ENCODE measurements at regions not wholly inside any gene's neighbourhood (a gene's known extent, or its start where the extent isn't known, plus 50 kb on each side); places are given as distances from the start of the nearest gene placed in this dataset.

GRCh38 chr4:26217481-26217880 is 103.3 kb upstream of the RBPJ start:
- Histone ChIP-seq H3K27ac (no peak overlapping the region), H3K9me3 (no peaks in the 10 kb centered on the region), H3K36me3 (no peaks in the 10 kb centered on the region), H3K4me1 (no peaks in the 10 kb centered on the region), H3K27me3 (no peaks in the 10 kb centered on the region), H3K4me3 (no peak overlapping the region)
- no peak for DNase-seq (ENCODE audit: low spot score)
- TF ChIP-seq, protein P1, sequence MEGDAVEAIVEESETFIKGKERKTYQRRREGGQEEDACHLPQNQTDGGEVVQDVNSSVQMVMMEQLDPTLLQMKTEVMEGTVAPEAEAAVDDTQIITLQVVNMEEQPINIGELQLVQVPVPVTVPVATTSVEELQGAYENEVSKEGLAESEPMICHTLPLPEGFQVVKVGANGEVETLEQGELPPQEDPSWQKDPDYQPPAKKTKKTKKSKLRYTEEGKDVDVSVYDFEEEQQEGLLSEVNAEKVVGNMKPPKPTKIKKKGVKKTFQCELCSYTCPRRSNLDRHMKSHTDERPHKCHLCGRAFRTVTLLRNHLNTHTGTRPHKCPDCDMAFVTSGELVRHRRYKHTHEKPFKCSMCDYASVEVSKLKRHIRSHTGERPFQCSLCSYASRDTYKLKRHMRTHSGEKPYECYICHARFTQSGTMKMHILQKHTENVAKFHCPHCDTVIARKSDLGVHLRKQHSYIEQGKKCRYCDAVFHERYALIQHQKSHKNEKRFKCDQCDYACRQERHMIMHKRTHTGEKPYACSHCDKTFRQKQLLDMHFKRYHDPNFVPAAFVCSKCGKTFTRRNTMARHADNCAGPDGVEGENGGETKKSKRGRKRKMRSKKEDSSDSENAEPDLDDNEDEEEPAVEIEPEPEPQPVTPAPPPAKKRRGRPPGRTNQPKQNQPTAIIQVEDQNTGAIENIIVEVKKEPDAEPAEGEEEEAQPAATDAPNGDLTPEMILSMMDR (IDR thresholded peaks at IDR 0.05) = no peak

DNA sequence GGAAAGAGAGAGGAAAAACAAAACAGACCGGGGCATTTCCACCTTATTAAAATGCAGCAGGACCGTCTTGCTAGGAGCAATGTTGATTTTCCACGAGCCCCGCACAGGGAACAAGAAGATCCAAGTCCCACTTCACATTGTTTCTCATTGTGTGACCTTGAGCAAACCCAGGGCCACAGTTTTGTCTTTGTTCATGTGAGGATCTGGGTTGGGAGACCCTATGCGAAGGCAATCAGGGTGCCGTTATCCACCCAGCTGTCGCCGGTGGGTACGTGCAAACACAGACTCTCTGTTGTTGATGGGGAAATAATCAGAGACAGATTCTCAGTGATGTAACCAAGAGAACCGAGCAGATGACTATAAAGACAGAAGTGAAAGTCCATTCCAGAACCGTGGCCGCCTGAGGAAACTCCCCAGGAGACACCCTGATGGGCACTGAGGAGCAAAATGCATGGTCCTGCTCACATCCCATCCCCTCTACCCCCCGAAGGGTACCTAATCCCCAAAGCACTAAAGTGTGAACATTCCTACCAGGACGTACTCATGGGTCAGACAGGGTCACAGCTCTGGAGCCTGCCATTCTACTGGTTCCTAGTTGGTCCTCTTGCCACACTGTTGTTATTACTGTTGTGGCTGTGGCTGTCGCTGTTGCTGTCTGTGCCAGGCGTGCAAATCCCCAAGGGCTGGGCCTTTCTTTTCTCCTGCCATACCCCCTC is 102.7 kb upstream of the RBPJ start:
- Histone ChIP-seq H3K4me3 (no peak overlapping the region), H3K27me3 (no peaks in the 10 kb centered on the region), H3K4me1 (no peaks in the 10 kb centered on the region), H3K27ac (no peak overlapping the region), H3K36me3 (no peaks in the 10 kb centered on the region), H3K9me3 (no peaks in the 10 kb centered on the region)
- TF ChIP-seq, protein P1 (IDR thresholded peaks at IDR 0.05) = no peak
- peak; percentile 62 for DNase-seq (ENCODE audit: low spot score)

GRCh38 chr4:26218677-26219605 is 101.9 kb upstream of the RBPJ start:
- no peak for DNase-seq (ENCODE audit: low spot score)
- H3K27me3 ChIP-seq = no peaks in the 10 kb centered on the region
- no peaks in the 10 kb centered on the region for H3K4me1 ChIP-seq
- H3K9me3 ChIP-seq = no peaks in the 10 kb centered on the region
- no peak overlapping the region for H3K27ac ChIP-seq
- TF ChIP-seq, protein P1 (IDR thresholded peaks at IDR 0.05) = no peak
- no peak overlapping the region for H3K4me3 ChIP-seq
- H3K36me3 ChIP-seq = no peaks in the 10 kb centered on the region

GRCh38 chr4:26220696-26221095 is 100.1 kb upstream of the RBPJ start:
- no peaks in the 10 kb centered on the region for H3K4me1 ChIP-seq
- H3K27me3 ChIP-seq = no peaks in the 10 kb centered on the region
- H3K4me3 ChIP-seq = no peak overlapping the region
- DNase-seq (ENCODE audit: low spot score) = no peak
- TF ChIP-seq, protein P1 (IDR thresholded peaks at IDR 0.05) = no peak
- no peak overlapping the region for H3K27ac ChIP-seq
- no peaks in the 10 kb centered on the region for H3K9me3 ChIP-seq
- H3K36me3 ChIP-seq = no peaks in the 10 kb centered on the region

- H3K4me3 ChIP-seq = no peak overlapping the region
- H3K36me3 ChIP-seq = no peaks in the 10 kb centered on the region
- H3K4me1 ChIP-seq = no peaks in the 10 kb centered on the region
- H3K27ac ChIP-seq = no peak overlapping the region
- H3K9me3 ChIP-seq = no peaks in the 10 kb centered on the region
- DNase-seq (ENCODE audit: low spot score) = no peak
- H3K27me3 ChIP-seq = no peaks in the 10 kb centered on the region
- TF ChIP-seq, protein P1 (IDR thresholded peaks at IDR 0.05) = no peak
These were observed 97.7 kb upstream of the RBPJ start for GRCh38 chr4:26223155-26223554.
